PC-3 (cell line): ENCODE measurements at regions not wholly inside any gene's neighbourhood (a gene's known extent, or its start where the extent isn't known, plus 50 kb on each side); places are given as distances from the start of the nearest gene placed in this dataset.

Experiments used
- CTCF ChIP-seq: fragments of 300-600 bp; sonication (generic); conservative IDR thresholded peaks from 2 replicates; pipeline ENCODE4 v1.5.1; 2017; ENCODE audit warnings: antibody characterized with exemption, low read depth, mild to moderate bottlenecking, low read length
- EZH2phosphoT487 ChIP-seq: fragments of 300-600 bp; sonication (generic); IDR thresholded peaks from 2 replicates; pipeline ENCODE4 v1.6.1; 2018; ENCODE audit warnings: mild to moderate bottlenecking, antibody characterized with exemption, low read length, borderline replicate concordance

- TF ChIP-seq CTCF, result no peak
- TF ChIP-seq EZH2phosphoT487, result no peak
Observed at GRCh38 chr17:6241381-6241780, 171.2 kb downstream of the WSCD1 start.
